IPS-18c (cell line): ENCODE measurements at regions not wholly inside any gene's neighbourhood (a gene's known extent, or its start where the extent isn't known, plus 50 kb on each side); places are given as distances from the start of the nearest gene placed in this dataset.
"Not testable (repeated sequence)": the region's sequence is repeated elsewhere in the genome, so short reads cannot be mapped to it uniquely, and the experiment has no call there.

Source experiments
- H3K4me3 ChIP-seq: 2 replicates; pipeline ENCODE4 v1.7.0; 2013; ENCODE audit warnings: low read depth, mild to moderate bottlenecking, low read length, moderate library complexity; ENCODE audit not compliant: insufficient read depth
- H3K9me3 ChIP-seq: one replicate; pipeline ENCODE4 v1.6.1; 2013; ENCODE audit warnings: mild to moderate bottlenecking, low read length, moderate library complexity; ENCODE audit not compliant: control insufficient read depth, insufficient read depth

- Histone ChIP-seq H3K4me3 (no peak overlapping the region), H3K9me3 (no peaks in the 10 kb centered on the region)
These were observed 133.7 kb upstream of the TNRC6C start for GRCh38 chr17:77824780-77825280.

GRCh38 chr17:77825621-77826020 lies 132.9 kb upstream of the TNRC6C start:
- no peaks in the 10 kb centered on the region for H3K9me3 ChIP-seq
- H3K4me3 ChIP-seq = no peak overlapping the region

- no peaks in the 10 kb centered on the region for H3K9me3 ChIP-seq
- H3K4me3 ChIP-seq = no peak overlapping the region
These were observed 132.2 kb upstream of the TNRC6C start for GRCh38 chr17:77826132-77826873.

- Histone ChIP-seq H3K9me3 (no peaks in the 10 kb centered on the region), H3K4me3 (no peak overlapping the region)
These were observed 131.5 kb upstream of the TNRC6C start for GRCh38 chr17:77827039-77827438.

GRCh38 chr17:77827511-77827910 lies 131.0 kb upstream of the TNRC6C start:
- H3K4me3 ChIP-seq = no peak overlapping the region
- no peaks in the 10 kb centered on the region for H3K9me3 ChIP-seq

- H3K4me3 ChIP-seq = no peak overlapping the region
- H3K9me3 ChIP-seq = no peaks in the 10 kb centered on the region
These were observed 129.6 kb upstream of the TNRC6C start for GRCh38 chr17:77828749-77829539.

- H3K4me3 ChIP-seq = no peak overlapping the region
- H3K9me3 ChIP-seq = no peaks in the 10 kb centered on the region
These were observed 128.4 kb upstream of the TNRC6C start for GRCh38 chr17:77829843-77830799.

GRCh38 chr17:77830816-77831473 lies 127.6 kb upstream of the TNRC6C start:
- Histone ChIP-seq H3K4me3 (no peak overlapping the region), H3K9me3 (no peaks in the 10 kb centered on the region)

- Histone ChIP-seq H3K4me3 (no peak overlapping the region), H3K9me3 (no peaks in the 10 kb centered on the region)
These were observed 126.9 kb upstream of the TNRC6C start for GRCh38 chr17:77831474-77832179.

GRCh38 chr17:77832180-77832560 lies 126.3 kb upstream of the TNRC6C start:
- Histone ChIP-seq H3K4me3 (no peak overlapping the region), H3K9me3 (no peaks in the 10 kb centered on the region)

- Histone ChIP-seq H3K9me3 (no peaks in the 10 kb centered on the region), H3K4me3 (no peak overlapping the region)
These were observed 124.7 kb upstream of the TNRC6C start for GRCh38 chr17:77833769-77834168.

- Histone ChIP-seq H3K9me3 (no peaks in the 10 kb centered on the region), H3K4me3 (no peak overlapping the region)
These were observed 124.1 kb upstream of the TNRC6C start for GRCh38 chr17:77834170-77835115.

GRCh38 chr17:77836557-77837041 lies 121.9 kb upstream of the TNRC6C start:
- Histone ChIP-seq H3K9me3 (no peaks in the 10 kb centered on the region), H3K4me3 (no peak overlapping the region)

- not testable (repeated sequence) for H3K4me3 ChIP-seq, H3K9me3 ChIP-seq
These were observed 121.4 kb upstream of the TNRC6C start for GRCh38 chr17:77837072-77837471.

- Histone ChIP-seq H3K9me3 (no peaks in the 10 kb centered on the region), H3K4me3 (no peak overlapping the region)
These were observed 120.6 kb upstream of the TNRC6C start for GRCh38 chr17:77837917-77838316.
